Sigmoid colon (tissue), 4 donors: ENCODE measurements at regions not wholly inside any gene's neighbourhood (a gene's known extent, or its start where the extent isn't known, plus 50 kb on each side); places are given as distances from the start of the nearest gene placed in this dataset.

ENCODE experiments used
- CTCF ChIP-seq, 4 experiments: fragments of 450-650 bp in 3 of 4; fragments of 200-600 bp in 1 of 4; IDR thresholded peaks; one replicate each; pipeline ENCODE4 v1.5.1; 2016 to 2019; ENCODE audit warnings: antibody characterized with exemption in 4 of 4, mild to moderate bottlenecking in 3 of 4, moderate library complexity in 2 of 4
- POLR2A ChIP-seq, 2 donors: fragments of 450-650 bp; IDR thresholded peaks; one replicate each; pipeline ENCODE4 v1.6.1; 2016; ENCODE audit warnings: antibody characterized with exemption in 2 of 2, mild to moderate bottlenecking in 2 of 2, moderate library complexity in 2 of 2
- POLR2AphosphoS5 ChIP-seq, 4 donors: sonication (generic); formaldehyde crosslinking; IDR thresholded peaks; one replicate each; pipeline ENCODE4 v1.6.1; 2017; ENCODE audit warnings: antibody characterized with exemption in 4 of 4

GRCh38 chr5:57906671-57907070, 424.1 kb upstream of the ACTBL2 start:
- TF ChIP-seq CTCF (IDR thresholded peaks at IDR 0.05) (no peak), POLR2AphosphoS5 (IDR thresholded peaks at IDR 0.05) (no peak), POLR2A (IDR thresholded peaks at IDR 0.05) (no peak)
